Neuronal stem cell (in vitro differentiated cells): ENCODE measurements at regions not wholly inside any gene's neighbourhood (a gene's known extent, or its start where the extent isn't known, plus 50 kb on each side); places are given as distances from the start of the nearest gene placed in this dataset.
A peak's percentile ranks its signal among the peaks of the same experiment; 100 is the strongest.

Source experiments
- DNase-seq: peaks from one replicate; pipeline ENCODE4 v3.0.0-alpha.2; 2013; ENCODE audit warnings: low spot score
- H2AFZ ChIP-seq: one replicate; pipeline ENCODE4 v1.6.1; 2013; ENCODE audit warnings: mild to moderate bottlenecking, low read length, inconsistent platforms
- H2AK5ac ChIP-seq: 2 replicates; pipeline ENCODE4 v1.6.1; 2013; ENCODE audit warnings: low read depth, mild to moderate bottlenecking, inconsistent platforms, low read length, moderate library complexity, mixed read lengths
- H2BK120ac ChIP-seq: 2 replicates; pipeline ENCODE4 v1.6.1; 2013; ENCODE audit warnings: low read depth, mild to moderate bottlenecking, inconsistent platforms, low read length, moderate library complexity, mixed read lengths
- H2BK12ac ChIP-seq: one replicate; pipeline ENCODE4 v1.6.1; 2013; ENCODE audit warnings: low read length, inconsistent platforms
- H2BK15ac ChIP-seq: 2 replicates; pipeline ENCODE4 v1.6.1; 2013; ENCODE audit warnings: mild to moderate bottlenecking, low read length, inconsistent platforms, mixed read lengths
- H2BK5ac ChIP-seq: one replicate; pipeline ENCODE4 v1.6.1; 2013; ENCODE audit warnings: inconsistent platforms, mild to moderate bottlenecking, low read length, moderate library complexity
- H3K14ac ChIP-seq: one replicate; pipeline ENCODE4 v1.6.1; 2013; ENCODE audit warnings: low read length, inconsistent platforms
- H3K18ac ChIP-seq: 2 replicates; pipeline ENCODE4 v1.6.1; 2013; ENCODE audit warnings: low read length, inconsistent platforms
- H3K23ac ChIP-seq: 2 replicates; pipeline ENCODE4 v1.6.1; 2013; ENCODE audit warnings: low read depth, mild to moderate bottlenecking, mixed read lengths, low read length, inconsistent platforms; ENCODE audit not compliant: poor library complexity
- H3K27ac ChIP-seq: replicated peaks from 3 replicates; pipeline ENCODE4 v1.5.1; 2013; ENCODE audit warnings: low read length, inconsistent platforms
- H3K27me3 ChIP-seq, 3 experiments: 2 replicates each; pipeline ENCODE4 v1.6.1; 2013; ENCODE audit warnings: low read length in 3 of 3, mild to moderate bottlenecking in 2 of 3, inconsistent platforms in 1 of 3, low read depth in 1 of 3, mixed read lengths in 1 of 3, moderate library complexity in 1 of 3; ENCODE audit not compliant: control insufficient read depth in 3 of 3, insufficient read depth in 3 of 3
- H3K36me3 ChIP-seq, 2 donors: replicated peaks in 1 of 2; 2 replicates each; pipeline ENCODE4 v1.6.1; 2013; ENCODE audit warnings: low read length in 2 of 2; ENCODE audit not compliant: control insufficient read depth in 2 of 2, insufficient read depth in 2 of 2
- H3K4ac ChIP-seq: 2 replicates; pipeline ENCODE4 v1.6.1; 2013; ENCODE audit warnings: inconsistent platforms, mild to moderate bottlenecking, low read length, moderate library complexity
- H3K4me1 ChIP-seq, 2 donors: 1 replicate in 1 of 2; 2 replicates in 1 of 2; pipeline ENCODE4 v1.6.1; 2013; ENCODE audit warnings: low read length in 2 of 2, low read depth in 1 of 2; ENCODE audit not compliant: control insufficient read depth in 2 of 2, insufficient read depth in 1 of 2
- H3K4me2 ChIP-seq: one replicate; pipeline ENCODE4 v1.6.1; 2013; ENCODE audit warnings: mild to moderate bottlenecking, low read length, inconsistent platforms; ENCODE audit not compliant: insufficient read depth, poor library complexity, severe bottlenecking
- H3K4me3 ChIP-seq, 2 donors: 2 replicates each; pipeline ENCODE4 v1.5.1; 2013; ENCODE audit warnings: low read length in 2 of 2, mild to moderate bottlenecking in 2 of 2, inconsistent platforms in 1 of 2, moderate library complexity in 1 of 2
- H3K79me1 ChIP-seq: one replicate; pipeline ENCODE4 v1.6.1; 2013; ENCODE audit warnings: low read depth, mild to moderate bottlenecking, inconsistent platforms, low read length, moderate library complexity
- H3K9ac ChIP-seq: one replicate; pipeline ENCODE4 v1.6.1; 2013; ENCODE audit warnings: mild to moderate bottlenecking, low read depth, low read length, inconsistent platforms; ENCODE audit not compliant: poor library complexity
- H3K9me3 ChIP-seq, 2 donors: replicated peaks in 1 of 2; 2 replicates each; pipeline versions ENCODE3 to v1.6.1; 2013; ENCODE audit warnings: low read length in 2 of 2, mild to moderate bottlenecking in 2 of 2, inconsistent platforms in 1 of 2, low read depth in 1 of 2, mixed read lengths in 1 of 2, moderate library complexity in 1 of 2; ENCODE audit not compliant: control insufficient read depth in 2 of 2, insufficient read depth in 1 of 2
- H4K8ac ChIP-seq: one replicate; pipeline ENCODE4 v1.6.1; 2013; ENCODE audit warnings: low read depth, mild to moderate bottlenecking, inconsistent platforms, low read length, moderate library complexity
- H4K91ac ChIP-seq: one replicate; pipeline ENCODE4 v1.6.1; 2013; ENCODE audit warnings: low read length, low read depth, mild to moderate bottlenecking, inconsistent platforms; ENCODE audit not compliant: poor library complexity
- WGBS, 2 donors: extraction: QIAGEN DNeasy Blood & Tissue Kit; methylation state at CpG; one replicate each; pipeline ENCODE4 v1.1.7; 2013; ENCODE audit warnings: missing lambda C conversion rate in 2 of 2, mixed read lengths in 1 of 2; ENCODE audit not compliant: insufficient read length in 2 of 2, insufficient replicate concordance in 1 of 2; ENCODE audit errors: extremely low coverage in 2 of 2; 5-methylcytosine and 5-hydroxymethylcytosine counted together

DNA sequence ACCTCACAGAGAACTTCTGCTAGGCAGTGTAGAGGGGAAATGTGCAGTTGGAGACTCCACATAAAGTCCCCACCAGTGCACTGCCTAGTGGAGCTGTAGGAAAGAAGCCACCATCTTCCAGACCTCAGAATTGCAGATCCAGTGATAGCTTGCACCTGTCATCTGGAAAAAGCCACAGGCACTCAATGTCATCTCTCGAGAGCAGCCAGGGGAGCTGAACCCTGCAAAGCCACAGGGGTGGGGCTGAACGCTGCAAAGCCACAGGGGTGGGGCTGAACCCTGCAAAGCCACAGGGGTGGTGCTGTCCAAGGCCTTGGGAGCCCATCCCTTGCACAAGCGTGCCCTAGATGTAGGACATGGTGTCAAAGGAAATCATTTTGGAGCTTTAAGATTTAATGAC is 1226.3 kb downstream of the PCDH7 start:
- Histone ChIP-seq H3K27ac (no peak overlapping the region), H3K23ac (no peak overlapping the region), H3K27me3 (no peaks in the 10 kb centered on the region), H2BK120ac (no peak overlapping the region), H2AK5ac (no peak overlapping the region), H3K18ac (no peak overlapping the region), H3K14ac (peak overlapping the region; percentile 4), H3K9ac (no peak overlapping the region), H2AFZ (no peak overlapping the region), H2BK15ac (no peak overlapping the region), H3K4me3 (no peak overlapping the region), H3K4ac (no peak overlapping the region), H3K36me3 (no peaks in the 10 kb centered on the region), H3K79me1 (no peaks in the 10 kb centered on the region), H3K4me1 (no peaks in the 10 kb centered on the region), H4K8ac (no peak overlapping the region), H3K9me3 (peaks cover 0 to 2% of the 10 kb centered on the region in 2 donors), H4K91ac (no peak overlapping the region), H2BK5ac (no peak overlapping the region), H2BK12ac (no peak overlapping the region), H3K4me2 (no peak overlapping the region)
- no CpG with 5 or more reads among the region's 3 CpGs for WGBS, 2 donors
- DNase-seq: no peak

DNA sequence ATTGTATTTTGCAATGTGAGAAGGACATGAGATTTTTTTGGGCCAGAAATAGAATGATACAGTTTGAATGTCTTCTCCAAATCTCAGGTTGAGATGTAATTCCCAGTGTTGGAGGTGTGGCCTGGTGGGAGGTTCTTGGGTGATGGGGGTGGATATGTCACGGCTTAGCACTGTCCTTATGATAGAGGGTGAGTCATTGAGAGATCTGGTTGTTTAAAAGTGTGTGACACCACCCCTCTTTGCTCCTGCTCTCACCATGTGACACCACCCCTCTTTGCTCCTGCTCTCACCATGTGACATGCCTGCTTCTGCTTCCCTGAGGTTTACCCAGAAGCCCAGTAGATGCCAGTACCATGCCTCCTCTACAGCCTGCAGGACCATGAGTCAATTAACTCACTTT is 1226.9 kb downstream of the PCDH7 start:
- Histone ChIP-seq H3K27ac (no peak overlapping the region), H2AFZ (no peak overlapping the region), H3K9ac (no peak overlapping the region), H3K4me2 (no peak overlapping the region), H2BK15ac (no peak overlapping the region), H4K8ac (no peak overlapping the region), H2AK5ac (no peak overlapping the region), H2BK12ac (no peak overlapping the region), H2BK120ac (no peak overlapping the region), H3K23ac (no peak overlapping the region), H3K4me1 (no peaks in the 10 kb centered on the region), H3K14ac (no peak overlapping the region), H3K9me3 (peaks cover 0 to 2% of the 10 kb centered on the region in 2 donors), H3K4me3 (no peak overlapping the region), H3K79me1 (no peaks in the 10 kb centered on the region), H3K36me3 (no peaks in the 10 kb centered on the region), H2BK5ac (no peak overlapping the region), H3K4ac (no peak overlapping the region), H3K18ac (no peak overlapping the region), H3K27me3 (no peaks in the 10 kb centered on the region), H4K91ac (no peak overlapping the region)
- no CpG with 5 or more reads among the region's 1 CpG for WGBS, 2 donors
- no peak for DNase-seq

DNA sequence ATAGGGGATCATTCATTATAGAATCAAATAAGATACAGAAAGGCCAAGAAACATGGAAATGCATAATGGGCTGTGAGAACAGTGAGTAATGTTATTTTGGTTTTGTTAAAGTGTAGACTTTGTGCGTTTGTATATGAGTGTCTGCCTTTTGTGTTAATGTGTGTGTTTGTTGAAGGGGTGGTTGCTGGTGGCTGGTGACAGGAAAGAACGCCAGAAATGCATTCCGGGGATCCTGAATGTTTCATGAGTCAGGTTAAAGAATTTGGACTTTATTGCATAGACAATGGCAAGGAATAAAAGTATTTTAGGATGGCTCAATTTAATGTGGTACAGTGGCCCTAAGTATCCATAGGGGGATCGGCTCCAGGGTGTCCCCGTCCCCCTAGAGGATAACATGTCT is 1228.9 kb downstream of the PCDH7 start:
- no peak overlapping the region for H3K18ac ChIP-seq
- H3K79me1 ChIP-seq: no peaks in the 10 kb centered on the region
- no peak overlapping the region for H3K14ac ChIP-seq
- H2BK120ac ChIP-seq: no peak overlapping the region
- no peak overlapping the region for H2BK15ac ChIP-seq
- no peak overlapping the region for H2BK12ac ChIP-seq
- no peak overlapping the region for H3K27ac ChIP-seq
- no peak overlapping the region for H2AFZ ChIP-seq
- no peak overlapping the region for H2BK5ac ChIP-seq
- H3K36me3 ChIP-seq: no peaks in the 10 kb centered on the region
- H4K8ac ChIP-seq: no peak overlapping the region
- H3K27me3 ChIP-seq: no peaks in the 10 kb centered on the region
- H3K9me3 ChIP-seq: peaks cover 0 to 2% of the 10 kb centered on the region in 2 donors
- no peak overlapping the region for H3K9ac ChIP-seq
- no peak overlapping the region for H3K4me3 ChIP-seq
- no peak overlapping the region for H3K23ac ChIP-seq
- no peak overlapping the region for H3K4me2 ChIP-seq
- no peak overlapping the region for H3K4ac ChIP-seq
- no peak overlapping the region for H2AK5ac ChIP-seq
- no peak overlapping the region for H4K91ac ChIP-seq
- WGBS, 2 donors: 100% methylated on average over 1 of the region's 5 CpGs; no CpG with 5 or more reads in 1 of the 2 donors
- H3K4me1 ChIP-seq: no peaks in the 10 kb centered on the region
- no peak for DNase-seq

DNA sequence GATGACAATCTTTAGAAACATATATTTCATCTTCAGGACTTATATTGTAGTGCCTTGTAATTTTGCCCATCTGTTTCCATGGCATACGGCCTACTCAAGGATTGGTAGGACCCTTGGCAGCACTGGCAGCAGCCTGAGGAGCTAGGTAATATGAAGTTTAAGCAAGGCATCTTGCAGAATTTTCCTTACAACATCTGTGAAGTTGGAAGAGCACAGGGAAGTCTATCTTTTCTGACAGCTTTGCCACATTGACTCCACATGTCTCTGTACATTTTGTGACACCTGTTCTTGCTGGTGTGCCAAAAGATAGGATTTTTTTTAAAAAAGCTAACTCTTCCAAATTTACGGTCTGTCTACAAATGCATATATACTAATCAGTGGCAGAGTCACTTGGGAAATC is 1235.2 kb downstream of the PCDH7 start:
- H2BK5ac ChIP-seq: no peak overlapping the region
- H2BK15ac ChIP-seq: no peak overlapping the region
- peak overlapping the region; percentile 17 for H2AFZ ChIP-seq
- H3K4me3 ChIP-seq: no peak overlapping the region
- H3K4me1 ChIP-seq: no peaks in the 10 kb centered on the region
- no peak overlapping the region for H3K18ac ChIP-seq
- no peak overlapping the region for H3K23ac ChIP-seq
- no peak overlapping the region for H2BK12ac ChIP-seq
- no peaks in the 10 kb centered on the region for H3K79me1 ChIP-seq
- H4K8ac ChIP-seq: no peak overlapping the region
- no peak overlapping the region for H2BK120ac ChIP-seq
- no peak for DNase-seq
- no peak overlapping the region for H3K4me2 ChIP-seq
- H3K27me3 ChIP-seq: no peaks in the 10 kb centered on the region
- H3K14ac ChIP-seq: no peak overlapping the region
- WGBS, 2 donors: no CpG with 5 or more reads among the region's 2 CpGs
- H4K91ac ChIP-seq: no peak overlapping the region
- H3K36me3 ChIP-seq: no peaks in the 10 kb centered on the region
- H3K4ac ChIP-seq: no peak overlapping the region
- H3K27ac ChIP-seq: no peak overlapping the region
- no peak overlapping the region for H2AK5ac ChIP-seq
- no peak overlapping the region for H3K9ac ChIP-seq
- H3K9me3 ChIP-seq: no peaks in the 10 kb centered on the region
